ENCODE measurements at regions not wholly inside any gene's neighbourhood (a gene's known extent, or its start where the extent isn't known, plus 50 kb on each side); places are given as distances from the start of the nearest gene placed in this dataset.

DNA sequence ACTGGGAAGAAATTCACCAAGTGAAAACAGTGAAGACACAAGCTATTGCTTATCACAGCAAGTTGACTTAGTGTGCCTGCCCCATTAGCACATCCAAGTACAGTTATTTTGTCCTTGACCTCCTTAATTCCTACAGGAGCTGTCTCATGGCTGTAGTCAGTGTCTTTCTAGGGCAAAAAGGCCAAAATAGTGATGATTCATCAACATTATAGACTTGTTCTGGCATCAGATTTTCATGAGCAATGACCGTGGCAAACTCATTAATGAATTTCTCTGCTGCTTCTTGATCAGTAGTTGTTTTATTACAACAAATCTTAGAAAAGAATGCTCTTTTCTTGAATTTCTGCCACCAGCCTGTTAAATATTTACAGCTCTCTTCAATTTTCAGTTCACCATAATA lies 1169.3 kb upstream of the DDX18 start:
- Histone ChIP-seq H3K27ac (no peak overlapping the region), H3K9me3 (ENCODE audit: low read depth) (no peaks in the 10 kb centered on the region), H3K4me3 (no peak overlapping the region), H3K27me3 (no peaks in the 10 kb centered on the region), H3K4me1 (ENCODE audit: low read depth) (no peaks in the 10 kb centered on the region), H3K36me3 (no peaks in the 10 kb centered on the region)
- no peak for TF ChIP-seq CTCF (IDR thresholded peaks at IDR 0.05; ENCODE audit: low read depth, low read length)
- no peak for DNase-seq (ENCODE audit: low read depth in 1 of 2, low spot score in 1 of 2)

DNA sequence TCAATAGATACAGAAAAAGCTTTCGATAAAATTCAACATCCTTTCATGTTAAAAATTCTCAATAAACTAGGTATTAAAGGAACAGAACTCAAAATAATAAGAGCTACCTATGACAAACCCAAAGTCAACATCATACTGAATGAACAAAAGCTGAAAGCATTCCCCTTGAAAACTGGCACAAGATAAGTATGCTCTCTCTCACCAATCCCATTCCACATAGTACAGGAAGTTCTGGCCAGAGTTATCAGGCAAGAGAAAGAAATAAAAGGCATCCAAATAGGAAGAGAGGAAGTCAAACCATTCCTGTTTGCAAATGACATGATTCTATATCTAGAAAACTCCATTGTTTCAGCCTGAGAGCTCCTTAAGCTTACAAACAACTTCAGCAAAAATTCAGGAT lies 1145.8 kb upstream of the DDX18 start:
- no peaks in the 10 kb centered on the region for H3K36me3 ChIP-seq
- TF ChIP-seq CTCF (IDR thresholded peaks at IDR 0.05; ENCODE audit: low read depth, low read length): no peak
- DNase-seq (ENCODE audit: low read depth in 1 of 2, low spot score in 1 of 2): no peak
- no peak overlapping the region for H3K4me3 ChIP-seq
- no peaks in the 10 kb centered on the region for H3K9me3 ChIP-seq (ENCODE audit: low read depth)
- no peaks in the 10 kb centered on the region for H3K27me3 ChIP-seq
- H3K4me1 ChIP-seq (ENCODE audit: low read depth): no peaks in the 10 kb centered on the region
- no peak overlapping the region for H3K27ac ChIP-seq

GRCh38 chr2:116669782-116670181 lies 1144.7 kb upstream of the DDX18 start:
- no peak overlapping the region for H3K4me3 ChIP-seq

GRCh38 chr2:116674188-116674587 lies 1140.3 kb upstream of the DDX18 start:
- H3K27me3 ChIP-seq: no peaks in the 10 kb centered on the region
- DNase-seq (ENCODE audit: low read depth in 1 of 2, low spot score in 1 of 2): no peak
- TF ChIP-seq CTCF (IDR thresholded peaks at IDR 0.05; ENCODE audit: low read depth, low read length): no peak
- H3K36me3 ChIP-seq: no peaks in the 10 kb centered on the region
- H3K4me3 ChIP-seq: no peak overlapping the region
- no peaks in the 10 kb centered on the region for H3K9me3 ChIP-seq (ENCODE audit: low read depth)
- no peak overlapping the region for H3K27ac ChIP-seq
- H3K4me1 ChIP-seq (ENCODE audit: low read depth): no peaks in the 10 kb centered on the region

More at GRCh38 chr2:116669782-116670181, 1144.7 kb upstream of the DDX18 start:
- Histone ChIP-seq H3K27me3 (no peaks in the 10 kb centered on the region), H3K27ac (no peak overlapping the region), H3K4me1 (ENCODE audit: low read depth) (no peaks in the 10 kb centered on the region), H3K36me3 (no peaks in the 10 kb centered on the region), H3K9me3 (ENCODE audit: low read depth) (no peaks in the 10 kb centered on the region)
- no peak for DNase-seq (ENCODE audit: low read depth in 1 of 2, low spot score in 1 of 2)
- no peak for TF ChIP-seq CTCF (IDR thresholded peaks at IDR 0.05; ENCODE audit: low read depth, low read length)

GRCh38 chr2:116676776-116677175 lies 1137.7 kb upstream of the DDX18 start:
- no peak for TF ChIP-seq CTCF (IDR thresholded peaks at IDR 0.05; ENCODE audit: low read depth, low read length)
- H3K36me3 ChIP-seq: no peaks in the 10 kb centered on the region
- H3K27me3 ChIP-seq: no peaks in the 10 kb centered on the region
- no peaks in the 10 kb centered on the region for H3K4me1 ChIP-seq (ENCODE audit: low read depth)
- no peak overlapping the region for H3K4me3 ChIP-seq
- no peak overlapping the region for H3K27ac ChIP-seq
- H3K9me3 ChIP-seq (ENCODE audit: low read depth): no peaks in the 10 kb centered on the region
- no peak for DNase-seq (ENCODE audit: low read depth in 1 of 2, low spot score in 1 of 2)

Data from cardiac muscle cell (in vitro differentiated cells and primary cell).